MM.1S (cell line): ENCODE measurements at regions not wholly inside any gene's neighbourhood (a gene's known extent, or its start where the extent isn't known, plus 50 kb on each side); places are given as distances from the start of the nearest gene placed in this dataset.

Experiments
- EZH2 ChIP-seq: fragments of 300-600 bp; sonication (generic); optimal IDR thresholded peaks from 2 replicates; pipeline ENCODE3; 2017; ENCODE audit warnings: low read depth, mild to moderate bottlenecking, antibody characterized with exemption, low read length, mixed read lengths
- EZH2phosphoT487 ChIP-seq: fragments of 300-600 bp; sonication (generic); IDR thresholded peaks from 2 replicates; pipeline ENCODE4 v1.6.1; 2018; ENCODE audit warnings: antibody characterized with exemption, low read length
- TF ChIP-seq, protein P1 (sequence below): fragments of 300-600 bp; sonication (generic); IDR thresholded peaks from 2 replicates; pipeline ENCODE4 v1.5.1; 2016; ENCODE audit warnings: antibody characterized with exemption, low read length, mixed read lengths

DNA sequence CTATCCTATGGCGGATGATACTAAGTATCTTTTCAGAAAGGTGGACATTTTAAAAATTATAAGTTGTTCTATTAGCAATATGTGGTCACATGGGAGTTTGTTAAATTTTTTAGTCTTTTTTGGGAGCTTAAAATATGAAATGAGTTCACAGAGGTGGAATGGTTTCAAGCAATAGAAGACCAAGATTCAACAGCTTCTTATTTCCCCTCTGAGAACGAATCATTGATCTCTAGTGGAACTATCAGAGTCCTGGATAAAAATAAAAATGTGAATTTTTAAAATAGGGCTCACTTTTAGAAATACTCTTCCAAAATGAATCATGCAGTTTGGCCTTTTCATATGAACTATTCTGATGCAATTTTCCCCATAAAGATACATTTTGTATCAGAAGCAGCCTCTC, 467.7 kb upstream of the KLF6 start:
- TF ChIP-seq, protein P1, sequence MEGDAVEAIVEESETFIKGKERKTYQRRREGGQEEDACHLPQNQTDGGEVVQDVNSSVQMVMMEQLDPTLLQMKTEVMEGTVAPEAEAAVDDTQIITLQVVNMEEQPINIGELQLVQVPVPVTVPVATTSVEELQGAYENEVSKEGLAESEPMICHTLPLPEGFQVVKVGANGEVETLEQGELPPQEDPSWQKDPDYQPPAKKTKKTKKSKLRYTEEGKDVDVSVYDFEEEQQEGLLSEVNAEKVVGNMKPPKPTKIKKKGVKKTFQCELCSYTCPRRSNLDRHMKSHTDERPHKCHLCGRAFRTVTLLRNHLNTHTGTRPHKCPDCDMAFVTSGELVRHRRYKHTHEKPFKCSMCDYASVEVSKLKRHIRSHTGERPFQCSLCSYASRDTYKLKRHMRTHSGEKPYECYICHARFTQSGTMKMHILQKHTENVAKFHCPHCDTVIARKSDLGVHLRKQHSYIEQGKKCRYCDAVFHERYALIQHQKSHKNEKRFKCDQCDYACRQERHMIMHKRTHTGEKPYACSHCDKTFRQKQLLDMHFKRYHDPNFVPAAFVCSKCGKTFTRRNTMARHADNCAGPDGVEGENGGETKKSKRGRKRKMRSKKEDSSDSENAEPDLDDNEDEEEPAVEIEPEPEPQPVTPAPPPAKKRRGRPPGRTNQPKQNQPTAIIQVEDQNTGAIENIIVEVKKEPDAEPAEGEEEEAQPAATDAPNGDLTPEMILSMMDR = no peak
- TF ChIP-seq EZH2 (no peak), EZH2phosphoT487 (no peak)
